ENCODE measurements at regions not wholly inside any gene's neighbourhood (a gene's known extent, or its start where the extent isn't known, plus 50 kb on each side); places are given as distances from the start of the nearest gene placed in this dataset.

GRCh38 chrX:113675278-113675677 is 834.6 kb upstream of the AMOT start:
- TF ChIP-seq CTCF (IDR thresholded peaks at IDR 0.05; ENCODE audit: partially characterized antibody, unreplicated experiment), result no peak
- Mint-ChIP-seq H3K27me3 (ENCODE audit: unreplicated experiment) (no peaks in the 10 kb centered on the region), H3K36me3 (ENCODE audit: unreplicated experiment) (no peaks in the 10 kb centered on the region), H3K27ac (ENCODE audit: unreplicated experiment) (no peak overlapping the region), H3K9me3 (ENCODE audit: unreplicated experiment) (no peaks in the 10 kb centered on the region), H3K4me1 (ENCODE audit: low read depth, unreplicated experiment) (no peaks in the 10 kb centered on the region), H3K4me3 (ENCODE audit: unreplicated experiment) (no peak overlapping the region)
- DNase-seq, result no peak

GRCh38 chrX:113651306-113651705 is 810.7 kb upstream of the AMOT start:
- no peaks in the 10 kb centered on the region for H3K9me3 Mint-ChIP-seq (ENCODE audit: unreplicated experiment)
- TF ChIP-seq CTCF (IDR thresholded peaks at IDR 0.05; ENCODE audit: partially characterized antibody, unreplicated experiment), result no peak
- no peak overlapping the region for H3K4me3 Mint-ChIP-seq (ENCODE audit: unreplicated experiment)
- DNase-seq, result no peak
- no peaks in the 10 kb centered on the region for H3K36me3 Mint-ChIP-seq (ENCODE audit: unreplicated experiment)
- no peak overlapping the region for H3K27ac Mint-ChIP-seq (ENCODE audit: unreplicated experiment)
- H3K4me1 Mint-ChIP-seq (ENCODE audit: low read depth, unreplicated experiment), result peaks cover 2% of the 10 kb centered on the region
- H3K27me3 Mint-ChIP-seq (ENCODE audit: unreplicated experiment), result no peaks in the 10 kb centered on the region

- no peaks in the 10 kb centered on the region for H3K36me3 Mint-ChIP-seq (ENCODE audit: unreplicated experiment)
- no peaks in the 10 kb centered on the region for H3K9me3 Mint-ChIP-seq (ENCODE audit: unreplicated experiment)
- H3K4me1 Mint-ChIP-seq (ENCODE audit: low read depth, unreplicated experiment), result no peaks in the 10 kb centered on the region
- no peak for DNase-seq
- no peaks in the 10 kb centered on the region for H3K27me3 Mint-ChIP-seq (ENCODE audit: unreplicated experiment)
- no peak overlapping the region for H3K4me3 Mint-ChIP-seq (ENCODE audit: unreplicated experiment)
- no peak for TF ChIP-seq CTCF (IDR thresholded peaks at IDR 0.05; ENCODE audit: partially characterized antibody, unreplicated experiment)
- H3K27ac Mint-ChIP-seq (ENCODE audit: unreplicated experiment), result no peak overlapping the region
Measured at GRCh38 chrX:113644426-113644825, 803.8 kb upstream of the AMOT start.

- Mint-ChIP-seq H3K27me3 (ENCODE audit: unreplicated experiment) (peaks cover 2% of the 10 kb centered on the region), H3K4me1 (ENCODE audit: low read depth, unreplicated experiment) (peaks cover 5% of the 10 kb centered on the region), H3K27ac (ENCODE audit: unreplicated experiment) (no peak overlapping the region), H3K9me3 (ENCODE audit: unreplicated experiment) (no peaks in the 10 kb centered on the region), H3K36me3 (ENCODE audit: unreplicated experiment) (no peaks in the 10 kb centered on the region), H3K4me3 (ENCODE audit: unreplicated experiment) (no peak overlapping the region)
- DNase-seq, result no peak
- no peak for TF ChIP-seq CTCF (IDR thresholded peaks at IDR 0.05; ENCODE audit: partially characterized antibody, unreplicated experiment)
Measured at GRCh38 chrX:113634565-113634964, 793.9 kb upstream of the AMOT start.

- no peaks in the 10 kb centered on the region for H3K36me3 Mint-ChIP-seq (ENCODE audit: unreplicated experiment)
- H3K4me3 Mint-ChIP-seq (ENCODE audit: unreplicated experiment), result no peak overlapping the region
- no peak for DNase-seq
- no peak for TF ChIP-seq CTCF (IDR thresholded peaks at IDR 0.05; ENCODE audit: partially characterized antibody, unreplicated experiment)
- peaks cover 5% of the 10 kb centered on the region for H3K4me1 Mint-ChIP-seq (ENCODE audit: low read depth, unreplicated experiment)
- no peak overlapping the region for H3K27ac Mint-ChIP-seq (ENCODE audit: unreplicated experiment)
- peaks cover 2% of the 10 kb centered on the region for H3K27me3 Mint-ChIP-seq (ENCODE audit: unreplicated experiment)
- no peaks in the 10 kb centered on the region for H3K9me3 Mint-ChIP-seq (ENCODE audit: unreplicated experiment)
Measured at GRCh38 chrX:113629326-113629725, 788.7 kb upstream of the AMOT start.
